Tibial artery (tissue), 4 donors: ENCODE measurements at regions not wholly inside any gene's neighbourhood (a gene's known extent, or its start where the extent isn't known, plus 50 kb on each side); places are given as distances from the start of the nearest gene placed in this dataset.

Experiments
- DNase-seq, 2 donors: peaks; one replicate each; pipeline ENCODE4 v3.0.0-alpha.2; 2019
- H3K27ac ChIP-seq, 2 donors: fragments of 200-600 bp; sonication (generic) in 1 of 2; 1 replicate in 1 of 2; 2 replicates in 1 of 2; pipeline ENCODE4 v1.5.1; 2018 to 2019; ENCODE audit warnings: mild to moderate bottlenecking in 1 of 2
- H3K27me3 ChIP-seq, 2 donors: fragments of 200-600 bp; sonication (generic) in 1 of 2; one replicate each; pipeline versions ENCODE4 v1.5.1 to v1.6.0; 2016 to 2019
- H3K36me3 ChIP-seq, 3 donors: fragments of 200-600 bp; sonication (generic) in 2 of 3; one replicate each; pipeline ENCODE4 v1.5.1; 2016 to 2019; ENCODE audit warnings: mild to moderate bottlenecking in 2 of 3
- H3K4me1 ChIP-seq, 4 donors: fragments of 200-600 bp; sonication (generic) in 2 of 4; 1 replicate in 3 of 4; 2 replicates in 1 of 4; pipeline ENCODE4 v1.5.1; 2016 to 2019
- H3K4me3 ChIP-seq, 2 donors: fragments of 200-600 bp; sonication (generic) in 1 of 2; 1 replicate in 1 of 2; 2 replicates in 1 of 2; pipeline ENCODE4 v1.5.1; 2018 to 2019; ENCODE audit warnings: mild to moderate bottlenecking in 2 of 2
- H3K9me3 ChIP-seq, 3 donors: fragments of 200-600 bp; sonication (generic) in 1 of 3; one replicate each; pipeline ENCODE4 v1.5.1; 2016 to 2019
- CTCF ChIP-seq, 2 experiments: fragments of 200-600 bp in 1 of 2; fragments of 450-650 bp in 1 of 2; IDR thresholded peaks; one replicate each; pipeline ENCODE4 v1.5.1; 2017 to 2019; ENCODE audit warnings: antibody characterized with exemption in 2 of 2, mild to moderate bottlenecking in 1 of 2, moderate library complexity in 1 of 2
- intact Hi-C: fragments of 100-400 bp; cut with DNase I; formaldehyde crosslinking; loops from one replicate; pipeline ENCODE4 v1.15.0; 2023; ENCODE audit warnings: low total_unique reads

- no peak for DNase-seq
- Histone ChIP-seq H3K4me1 (no peaks in the 10 kb centered on the region), H3K27me3 (no peaks in the 10 kb centered on the region), H3K36me3 (no peaks in the 10 kb centered on the region), H3K9me3 (no peaks in the 10 kb centered on the region), H3K27ac (no peak overlapping the region), H3K4me3 (no peak overlapping the region)
- TF ChIP-seq CTCF (IDR thresholded peaks at IDR 0.05): no peak
- intact Hi-C loops: no loop called here
Observed at GRCh38 chr13:95457294-95457693, 95.2 kb upstream of the CLDN10 start.

GRCh38 chr13:95462801-95463200 is 89.7 kb upstream of the CLDN10 start:
- no peaks in the 10 kb centered on the region for H3K27me3 ChIP-seq
- H3K9me3 ChIP-seq: no peaks in the 10 kb centered on the region
- no peak for TF ChIP-seq CTCF (IDR thresholded peaks at IDR 0.05)
- no peaks in the 10 kb centered on the region for H3K4me1 ChIP-seq
- H3K27ac ChIP-seq: no peak overlapping the region
- H3K4me3 ChIP-seq: no peak overlapping the region
- no peaks in the 10 kb centered on the region for H3K36me3 ChIP-seq
- DNase-seq: no peak
- intact Hi-C loops: no loop called here

- no peak for DNase-seq
Observed at GRCh38 chr13:95463531-95463930, 89.0 kb upstream of the CLDN10 start.

GRCh38 chr13:95470574-95471366 is 81.8 kb upstream of the CLDN10 start:
- no peak for DNase-seq
- TF ChIP-seq CTCF (IDR thresholded peaks at IDR 0.05): no peak
- Histone ChIP-seq H3K36me3 (no peaks in the 10 kb centered on the region), H3K4me1 (no peaks in the 10 kb centered on the region), H3K9me3 (no peaks in the 10 kb centered on the region), H3K27me3 (no peaks in the 10 kb centered on the region), H3K4me3 (no peak overlapping the region), H3K27ac (no peak overlapping the region)
- intact Hi-C loops: no loop called here

More at GRCh38 chr13:95463531-95463930, 89.0 kb upstream of the CLDN10 start:
- H3K36me3 ChIP-seq: no peaks in the 10 kb centered on the region
- H3K4me1 ChIP-seq: no peaks in the 10 kb centered on the region
- intact Hi-C loops: no loop called here
- no peak overlapping the region for H3K27ac ChIP-seq
- no peaks in the 10 kb centered on the region for H3K27me3 ChIP-seq
- H3K9me3 ChIP-seq: no peaks in the 10 kb centered on the region
- TF ChIP-seq CTCF (IDR thresholded peaks at IDR 0.05): no peak
- no peak overlapping the region for H3K4me3 ChIP-seq

DNA sequence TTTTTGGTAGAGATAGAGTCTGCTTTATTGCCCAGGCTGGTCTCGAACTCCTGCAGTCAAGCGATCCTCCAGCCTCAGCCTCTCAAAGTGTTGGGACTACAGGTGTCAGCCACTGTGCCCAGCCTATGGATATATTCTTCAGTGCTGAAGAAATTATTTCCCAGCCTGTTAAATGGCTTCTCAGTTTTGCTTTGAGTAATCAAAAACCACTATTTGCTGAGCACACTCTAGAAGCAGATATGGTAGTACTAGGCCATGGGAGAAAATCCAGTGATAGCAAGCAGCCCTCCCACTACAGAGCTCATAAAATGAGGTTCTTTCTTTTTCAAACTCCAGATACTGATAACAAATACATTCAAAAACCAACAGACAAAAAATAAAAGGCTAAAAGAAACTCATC is 80.6 kb upstream of the CLDN10 start:
- no peak overlapping the region for H3K4me3 ChIP-seq
- H3K9me3 ChIP-seq: no peaks in the 10 kb centered on the region
- H3K27ac ChIP-seq: no peak overlapping the region
- H3K27me3 ChIP-seq: no peaks in the 10 kb centered on the region
- no peak for TF ChIP-seq CTCF (IDR thresholded peaks at IDR 0.05)
- no peaks in the 10 kb centered on the region for H3K36me3 ChIP-seq
- intact Hi-C loops: no loop called here
- H3K4me1 ChIP-seq: no peaks in the 10 kb centered on the region
- no peak for DNase-seq
